Pancreas (tissue), 10 donors: ENCODE measurements at regions not wholly inside any gene's neighbourhood (a gene's known extent, or its start where the extent isn't known, plus 50 kb on each side); places are given as distances from the start of the nearest gene placed in this dataset.

ENCODE experiments used
- ATAC-seq, 4 donors: fragments of 200-7000 bp; cut with Tn5 transposase; one replicate each; pipeline versions ENCODE4 v1.8.0 to v1.9.1; 2020; ENCODE audit warnings: mild to moderate bottlenecking in 4 of 4, moderate library complexity in 4 of 4
- DNase-seq, 6 donors: peaks; one replicate each; pipeline ENCODE4 v3.0.0-alpha.2; 2020
- FAIRE-seq: peaks from 2 replicates; lab custom pipeline; 2012; peaks lifted over from hg19 to GRCh38; lab: Jason Lieb, UNC
- H3K27ac ChIP-seq, 4 donors: fragments of 200-600 bp; sonication (generic); 1 replicate in 3 of 4; 2 replicates in 1 of 4; pipeline versions ENCODE4 v1.5.0 to v1.8.0; 2020
- H3K27me3 ChIP-seq, 4 donors: fragments of 200-600 bp; one replicate each; pipeline ENCODE4 v1.8.0; 2021
- H3K36me3 ChIP-seq, 3 donors: fragments of 200-600 bp; sonication (generic) in 1 of 3; one replicate each; pipeline versions ENCODE4 v1.5.0 to v1.8.0; 2020 to 2021
- H3K4me1 ChIP-seq, 3 donors: fragments of 200-600 bp; one replicate each; pipeline ENCODE4 v1.8.0; 2021
- H3K4me3 ChIP-seq, 4 donors: fragments of 200-600 bp; sonication (generic) in 2 of 4; one replicate each; pipeline versions ENCODE4 v1.5.0 to v1.8.0; 2020 to 2021
- H3K9me3 ChIP-seq, 4 donors: fragments of 200-600 bp; one replicate each; pipeline ENCODE4 v1.8.0; 2021
- CTCF ChIP-seq, 4 donors: fragments of 200-600 bp; sonication (generic) in 3 of 4; IDR thresholded peaks; one replicate each; pipeline versions ENCODE4 v1.5.0 to v1.8.0; 2021; ENCODE audit warnings: antibody characterized with exemption in 4 of 4
- WGBS, 2 donors: extraction: QIAGEN DNeasy Blood & Tissue Kit; methylation state at CpG; one replicate each; pipeline ENCODE4 v1.1.7; 2013; 5-methylcytosine and 5-hydroxymethylcytosine counted together
- intact Hi-C, 3 donors: fragments of 100-400 bp; cut with DNase I; formaldehyde crosslinking; loops; one replicate each; pipeline versions ENCODE4 v1.11.1 to v1.14.2; 2022
- donor health status: healthy with polysubstance abuse.
- donor health status: DM: no; HTN: no; CAD: no; lungs with moderate emphysema.
- donor health status: DM: no; HTN: no; CAD: no.
- donor health status: control.
- donor health status: control.
- donor health status: Bipolar disorder and iron deficiency.
- donor health status: DM: yes; HTN: yes; CAD: no.
- donor health status: DM: no; HTN: no; CAD: no.
- donor health status: DM: no; HTN: no; CAD: no.
- donor health status: DM: yes; HTN: yes; CAD: no.

- WGBS, 2 donors, result 71 to 87% methylated on average over 3 of the region's 3 CpGs
- DNase-seq, result no peak
- Histone ChIP-seq H3K4me3 (no peak overlapping the region), H3K27ac (no peak overlapping the region), H3K9me3 (no peaks in the 10 kb centered on the region), H3K27me3 (no peaks in the 10 kb centered on the region), H3K36me3 (no peaks in the 10 kb centered on the region), H3K4me1 (no peaks in the 10 kb centered on the region)
- no peak for FAIRE-seq
- ATAC-seq, result no peak
- intact Hi-C loops, result loop anchor here in 2 of 3 donors (5.0 to 10.0 kb wide), 4 partner anchors 369 to 1414 kb away; no protein-coding TSS in a partner anchor
- no peak for TF ChIP-seq CTCF (IDR thresholded peaks at IDR 0.05)
These were observed 127.6 kb upstream of the HNMT start for GRCh38 chr2:137836671-137837070.

- ATAC-seq, result no peak
- intact Hi-C loops, result loop anchor here in 2 of 3 donors (5.0 to 10.0 kb wide), 4 partner anchors 371 to 1416 kb away; no protein-coding TSS in a partner anchor
These were observed 126.4 kb upstream of the HNMT start for GRCh38 chr2:137837830-137838229.

GRCh38 chr2:137838255-137839092 is 125.8 kb upstream of the HNMT start:
- no peak overlapping the region for H3K4me3 ChIP-seq
- peak in 3 of 4 donors; percentile 74 to 83 (median 77) for ATAC-seq
- H3K4me1 ChIP-seq, result no peaks in the 10 kb centered on the region
- no peaks in the 10 kb centered on the region for H3K36me3 ChIP-seq
- TF ChIP-seq CTCF (IDR thresholded peaks at IDR 0.05), result peak in 3 of 4 donors; percentile 23 to 60 (median 58)
- no peak for DNase-seq
- H3K9me3 ChIP-seq, result no peaks in the 10 kb centered on the region
- WGBS, 2 donors, result 29 to 30% methylated on average over 8 of the region's 8 CpGs
- peak; percentile 79 for FAIRE-seq
- intact Hi-C loops, result loop anchor here in 2 of 3 donors (5.0 to 10.0 kb wide), 4 partner anchors 371 to 1416 kb away; no protein-coding TSS in a partner anchor
- no peak overlapping the region for H3K27ac ChIP-seq
- H3K27me3 ChIP-seq, result no peaks in the 10 kb centered on the region

More at GRCh38 chr2:137837830-137838229, 126.4 kb upstream of the HNMT start:
- H3K36me3 ChIP-seq, result no peaks in the 10 kb centered on the region
- FAIRE-seq (no peak), DNase-seq (no peak)
- 37 to 44% methylated on average over 4 of the region's 4 CpGs for WGBS, 2 donors
- H3K27ac ChIP-seq, result no peak overlapping the region
- no peak for TF ChIP-seq CTCF (IDR thresholded peaks at IDR 0.05)
- no peaks in the 10 kb centered on the region for H3K4me1 ChIP-seq
- H3K27me3 ChIP-seq, result no peaks in the 10 kb centered on the region
- no peaks in the 10 kb centered on the region for H3K9me3 ChIP-seq
- no peak overlapping the region for H3K4me3 ChIP-seq

- ATAC-seq, result no peak
- FAIRE-seq, result no peak
- DNase-seq, result no peak
- H3K27ac ChIP-seq, result no peak overlapping the region
- H3K9me3 ChIP-seq, result no peaks in the 10 kb centered on the region
- TF ChIP-seq CTCF (IDR thresholded peaks at IDR 0.05), result no peak
- no peaks in the 10 kb centered on the region for H3K36me3 ChIP-seq
- no peaks in the 10 kb centered on the region for H3K27me3 ChIP-seq
- H3K4me1 ChIP-seq, result no peaks in the 10 kb centered on the region
- no peak overlapping the region for H3K4me3 ChIP-seq
- intact Hi-C loops, result no loop called here
These were observed 121.8 kb upstream of the HNMT start for GRCh38 chr2:137842430-137842829.

GRCh38 chr2:137842952-137843351 is 121.3 kb upstream of the HNMT start:
- H3K27me3 ChIP-seq, result no peaks in the 10 kb centered on the region
- no peak for TF ChIP-seq CTCF (IDR thresholded peaks at IDR 0.05)
- H3K4me3 ChIP-seq, result no peak overlapping the region
- FAIRE-seq, result no peak
- intact Hi-C loops, result no loop called here
- H3K4me1 ChIP-seq, result no peaks in the 10 kb centered on the region
- DNase-seq, result no peak
- H3K27ac ChIP-seq, result no peak overlapping the region
- 60 to 64% methylated on average over 3 of the region's 3 CpGs for WGBS, 2 donors
- H3K36me3 ChIP-seq, result no peaks in the 10 kb centered on the region
- no peaks in the 10 kb centered on the region for H3K9me3 ChIP-seq
- ATAC-seq, result no peak
